H1 (cell line): ENCODE measurements at regions not wholly inside any gene's neighbourhood (a gene's known extent, or its start where the extent isn't known, plus 50 kb on each side); places are given as distances from the start of the nearest gene placed in this dataset.

Experiments used
- BRCA1 ChIP-seq: IDR thresholded peaks from 2 replicates; pipeline ENCODE4 v1.6.1; 2012; ENCODE audit warnings: low read depth, low read length, improper control_type of control experiment
- JUN ChIP-seq: IDR thresholded peaks from 2 replicates; pipeline ENCODE4 v1.6.1; 2011; ENCODE audit warnings: low read depth, mild to moderate bottlenecking, improper control_type of control experiment, low read length
- JUND ChIP-seq: IDR thresholded peaks from 2 replicates; pipeline ENCODE4 v1.6.1; 2011; ENCODE audit warnings: mild to moderate bottlenecking, improper control_type of control experiment, low read length
- RNF2 ChIP-seq: fragments of 200-900, 300-1000 bp; sonication (generic); IDR thresholded peaks from 2 replicates; pipeline ENCODE4 v1.7.1; 2016; ENCODE audit warnings: borderline replicate concordance, low read depth, mild to moderate bottlenecking, antibody characterized with exemption, low read length; ENCODE audit not compliant: poor library complexity, severe bottlenecking; ENCODE audit errors: missing control alignments

- TF ChIP-seq BRCA1 (no peak), JUN (no peak), RNF2 (no peak), JUND (no peak)
Measured at GRCh38 chr3:115502128-115502527, 121.2 kb upstream of the GAP43 start (continued).
